ENCODE measurements at regions not wholly inside any gene's neighbourhood (a gene's known extent, or its start where the extent isn't known, plus 50 kb on each side); places are given as distances from the start of the nearest gene placed in this dataset.

GRCh38 chr9:14432666-14433350 lies 118.9 kb upstream of the NFIB start:
- no peak for DNase-seq (ENCODE audit: low read depth in 2 of 2)

- peak in 1 of 2 experiments; percentile 39 for DNase-seq (ENCODE audit: low read depth in 2 of 2)
Measured at GRCh38 chr9:14428781-14429230, 114.9 kb upstream of the NFIB start.

- no peak for DNase-seq (ENCODE audit: low read depth in 2 of 2)
Measured at GRCh38 chr9:14427419-14427818, 113.5 kb upstream of the NFIB start.

- no peak for DNase-seq (ENCODE audit: low read depth in 2 of 2)
Measured at GRCh38 chr9:14424983-14425382, 111.0 kb upstream of the NFIB start.

- no peak for DNase-seq (ENCODE audit: low read depth in 2 of 2)
Measured at GRCh38 chr9:14424289-14424688, 110.3 kb upstream of the NFIB start.

- no peak for DNase-seq (ENCODE audit: low read depth in 2 of 2)
Measured at GRCh38 chr9:14423815-14424261, 109.9 kb upstream of the NFIB start.

- DNase-seq (ENCODE audit: low read depth in 2 of 2) = no peak
Measured at GRCh38 chr9:14421291-14421690, 107.3 kb upstream of the NFIB start.

- DNase-seq (ENCODE audit: low read depth in 2 of 2) = no peak
Measured at GRCh38 chr9:14418941-14419937, 105.3 kb upstream of the NFIB start.

- no peak for DNase-seq (ENCODE audit: low read depth in 2 of 2)
Measured at GRCh38 chr9:14418301-14418940, 104.5 kb upstream of the NFIB start.

- no peak for DNase-seq (ENCODE audit: low read depth in 2 of 2)
Measured at GRCh38 chr9:14417237-14417636, 103.3 kb upstream of the NFIB start.

- DNase-seq (ENCODE audit: low read depth in 2 of 2) = no peak
Measured at GRCh38 chr9:14415947-14416346, 102.0 kb upstream of the NFIB start.

- DNase-seq (ENCODE audit: low read depth in 2 of 2) = no peak
Measured at GRCh38 chr9:14413812-14414211, 99.9 kb upstream of the NFIB start.

GRCh38 chr9:14412775-14413174 lies 98.8 kb upstream of the NFIB start:
- DNase-seq (ENCODE audit: low read depth in 2 of 2) = no peak

- no peak for DNase-seq (ENCODE audit: low read depth in 2 of 2)
Measured at GRCh38 chr9:14406463-14406862, 92.5 kb upstream of the NFIB start.

- no peak for DNase-seq (ENCODE audit: low read depth in 2 of 2)
Measured at GRCh38 chr9:14405176-14405706, 91.3 kb upstream of the NFIB start.

- DNase-seq (ENCODE audit: low read depth in 2 of 2) = no peak
Measured at GRCh38 chr9:14403081-14403480, 89.1 kb upstream of the NFIB start.

GRCh38 chr9:14402583-14402982 lies 88.6 kb upstream of the NFIB start:
- no peak for DNase-seq (ENCODE audit: low read depth in 2 of 2)

GRCh38 chr9:14401911-14402310 lies 88.0 kb upstream of the NFIB start:
- no peak for DNase-seq (ENCODE audit: low read depth in 2 of 2)

GRCh38 chr9:14400658-14400995 lies 86.7 kb upstream of the NFIB start:
- DNase-seq (ENCODE audit: low read depth in 2 of 2) = no peak

GRCh38 chr9:14399756-14400657 lies 86.1 kb upstream of the NFIB start:
- no peak for DNase-seq (ENCODE audit: low read depth in 2 of 2)

GRCh38 chr9:14398473-14398872 lies 84.5 kb upstream of the NFIB start:
- DNase-seq (ENCODE audit: low read depth in 2 of 2) = no peak

Data from stimulated activated CD4-positive, alpha-beta T cell treated with anti-CD3 and anti-CD28 coated beads, Interleukin-12 subunit alpha, Interleukin-12 subunit beta, amount 100 ng/mL, for 24 hours (primary cell).